WTC11 (cell line): ENCODE measurements at regions not wholly inside any gene's neighbourhood (a gene's known extent, or its start where the extent isn't known, plus 50 kb on each side); places are given as distances from the start of the nearest gene placed in this dataset.

Experiments used
- CBFB ChIP-seq: sonication (generic); formaldehyde crosslinking; IDR thresholded peaks from 2 replicates; pipeline ENCODE4 v1.8.1; 2022; ENCODE audit warnings: mild to moderate bottlenecking, low read depth, missing genetic modification reagents
- KAT7 ChIP-seq: sonication (generic); formaldehyde crosslinking; IDR thresholded peaks from 2 replicates; pipeline ENCODE4 v1.8.1; 2023; ENCODE audit warnings: missing genetic modification reagents, mild to moderate bottlenecking, borderline replicate concordance
- ZNF138 ChIP-seq: sonication (generic); formaldehyde crosslinking; conservative IDR thresholded peaks from 2 replicates; pipeline ENCODE4 v1.8.1; 2022; ENCODE audit warnings: mild to moderate bottlenecking, moderate library complexity, missing genetic modification reagents
- TF ChIP-seq, protein P1 (sequence below): sonication (generic); formaldehyde crosslinking; IDR thresholded peaks from 2 replicates; pipeline ENCODE4 v1.8.1; 2022; ENCODE audit warnings: low read depth, missing genetic modification reagents, borderline replicate concordance
- TF ChIP-seq, protein P2 (sequence below): fragments of 200-600 bp; IDR thresholded peaks from 2 replicates; pipeline ENCODE4 v1.8.0; 2022; ENCODE audit warnings: antibody characterized with exemption
- TF ChIP-seq, protein P3 (sequence below): sonication (generic); formaldehyde crosslinking; IDR thresholded peaks from 2 replicates; pipeline ENCODE4 v1.8.1; 2022; ENCODE audit warnings: mild to moderate bottlenecking, moderate library complexity, missing genetic modification reagents

DNA sequence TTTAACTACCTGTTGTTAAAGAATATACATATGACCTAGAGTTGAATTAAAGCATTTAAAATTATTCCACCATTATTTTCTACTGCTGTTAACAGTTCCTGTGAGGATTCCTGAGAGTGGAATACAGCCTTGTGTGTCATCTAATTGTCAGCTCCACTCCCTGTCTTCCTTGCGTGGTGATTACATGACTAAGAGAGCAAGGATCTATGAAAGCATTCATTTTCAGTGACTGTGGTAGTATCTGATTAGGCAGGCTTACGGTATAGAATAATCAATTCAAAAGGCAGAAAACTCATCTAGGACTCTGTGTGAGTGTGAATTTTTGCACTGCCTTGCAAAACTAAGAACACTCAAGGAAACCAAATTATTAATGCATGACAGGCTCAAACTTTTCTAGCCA, 577.8 kb downstream of the SH3BGRL start:
- TF ChIP-seq, protein P1, sequence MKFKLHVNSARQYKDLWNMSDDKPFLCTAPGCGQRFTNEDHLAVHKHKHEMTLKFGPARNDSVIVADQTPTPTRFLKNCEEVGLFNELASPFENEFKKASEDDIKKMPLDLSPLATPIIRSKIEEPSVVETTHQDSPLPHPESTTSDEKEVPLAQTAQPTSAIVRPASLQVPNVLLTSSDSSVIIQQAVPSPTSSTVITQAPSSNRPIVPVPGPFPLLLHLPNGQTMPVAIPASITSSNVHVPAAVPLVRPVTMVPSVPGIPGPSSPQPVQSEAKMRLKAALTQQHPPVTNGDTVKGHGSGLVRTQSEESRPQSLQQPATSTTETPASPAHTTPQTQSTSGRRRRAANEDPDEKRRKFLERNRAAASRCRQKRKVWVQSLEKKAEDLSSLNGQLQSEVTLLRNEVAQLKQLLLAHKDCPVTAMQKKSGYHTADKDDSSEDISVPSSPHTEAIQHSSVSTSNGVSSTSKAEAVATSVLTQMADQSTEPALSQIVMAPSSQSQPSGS: no peak
- TF ChIP-seq, protein P2, sequence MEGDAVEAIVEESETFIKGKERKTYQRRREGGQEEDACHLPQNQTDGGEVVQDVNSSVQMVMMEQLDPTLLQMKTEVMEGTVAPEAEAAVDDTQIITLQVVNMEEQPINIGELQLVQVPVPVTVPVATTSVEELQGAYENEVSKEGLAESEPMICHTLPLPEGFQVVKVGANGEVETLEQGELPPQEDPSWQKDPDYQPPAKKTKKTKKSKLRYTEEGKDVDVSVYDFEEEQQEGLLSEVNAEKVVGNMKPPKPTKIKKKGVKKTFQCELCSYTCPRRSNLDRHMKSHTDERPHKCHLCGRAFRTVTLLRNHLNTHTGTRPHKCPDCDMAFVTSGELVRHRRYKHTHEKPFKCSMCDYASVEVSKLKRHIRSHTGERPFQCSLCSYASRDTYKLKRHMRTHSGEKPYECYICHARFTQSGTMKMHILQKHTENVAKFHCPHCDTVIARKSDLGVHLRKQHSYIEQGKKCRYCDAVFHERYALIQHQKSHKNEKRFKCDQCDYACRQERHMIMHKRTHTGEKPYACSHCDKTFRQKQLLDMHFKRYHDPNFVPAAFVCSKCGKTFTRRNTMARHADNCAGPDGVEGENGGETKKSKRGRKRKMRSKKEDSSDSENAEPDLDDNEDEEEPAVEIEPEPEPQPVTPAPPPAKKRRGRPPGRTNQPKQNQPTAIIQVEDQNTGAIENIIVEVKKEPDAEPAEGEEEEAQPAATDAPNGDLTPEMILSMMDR: no peak
- TF ChIP-seq CBFB (no peak), ZNF138 (CRISPR knock-in tag) (no peak), KAT7 (CRISPR knock-in tag) (no peak)
- TF ChIP-seq, protein P3, sequence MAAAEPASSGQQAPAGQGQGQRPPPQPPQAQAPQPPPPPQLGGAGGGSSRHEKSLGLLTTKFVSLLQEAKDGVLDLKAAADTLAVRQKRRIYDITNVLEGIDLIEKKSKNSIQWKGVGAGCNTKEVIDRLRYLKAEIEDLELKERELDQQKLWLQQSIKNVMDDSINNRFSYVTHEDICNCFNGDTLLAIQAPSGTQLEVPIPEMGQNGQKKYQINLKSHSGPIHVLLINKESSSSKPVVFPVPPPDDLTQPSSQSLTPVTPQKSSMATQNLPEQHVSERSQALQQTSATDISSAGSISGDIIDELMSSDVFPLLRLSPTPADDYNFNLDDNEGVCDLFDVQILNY (CRISPR knock-in tag): no peak
